ENCODE measurements at regions not wholly inside any gene's neighbourhood (a gene's known extent, or its start where the extent isn't known, plus 50 kb on each side); places are given as distances from the start of the nearest gene placed in this dataset.

GRCh38 chrX:15191830-15192229 lies 78.1 kb downstream of the ASB9 start:
- DNase-seq (ENCODE audit: low read depth in 4 of 4, low spot score in 3 of 4), result no peak

GRCh38 chrX:15188039-15188438 lies 81.8 kb downstream of the ASB9 start:
- DNase-seq (ENCODE audit: low read depth in 4 of 4, low spot score in 3 of 4), result no peak

GRCh38 chrX:15177316-15177715 lies 92.6 kb downstream of the ASB9 start:
- DNase-seq (ENCODE audit: low read depth in 4 of 4, low spot score in 3 of 4), result no peak

DNA sequence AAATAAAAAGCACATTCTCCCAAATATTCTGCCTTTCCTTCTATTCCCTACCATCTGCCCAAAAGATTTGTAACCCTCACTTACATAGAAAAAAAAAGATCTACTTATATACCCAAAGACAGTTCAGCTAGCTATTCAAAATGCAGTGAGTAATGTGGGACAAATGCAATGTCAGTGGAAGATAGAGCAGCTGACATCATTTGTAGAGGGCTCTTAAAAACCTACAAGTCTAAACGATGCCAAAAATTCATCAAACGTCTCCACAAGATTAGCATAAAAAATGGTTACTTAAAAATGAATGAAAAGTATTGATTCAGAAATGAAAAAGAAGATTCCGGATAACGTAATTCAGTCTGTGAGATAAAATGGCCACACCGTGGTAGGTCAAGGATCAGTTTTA lies 96.5 kb downstream of the ASB9 start:
- no peak for DNase-seq (ENCODE audit: low read depth in 4 of 4, low spot score in 3 of 4)

- no peak for DNase-seq (ENCODE audit: low read depth in 4 of 4, low spot score in 3 of 4)
Observed at GRCh38 chrX:15170927-15171326, 99.0 kb downstream of the ASB9 start.

DNA sequence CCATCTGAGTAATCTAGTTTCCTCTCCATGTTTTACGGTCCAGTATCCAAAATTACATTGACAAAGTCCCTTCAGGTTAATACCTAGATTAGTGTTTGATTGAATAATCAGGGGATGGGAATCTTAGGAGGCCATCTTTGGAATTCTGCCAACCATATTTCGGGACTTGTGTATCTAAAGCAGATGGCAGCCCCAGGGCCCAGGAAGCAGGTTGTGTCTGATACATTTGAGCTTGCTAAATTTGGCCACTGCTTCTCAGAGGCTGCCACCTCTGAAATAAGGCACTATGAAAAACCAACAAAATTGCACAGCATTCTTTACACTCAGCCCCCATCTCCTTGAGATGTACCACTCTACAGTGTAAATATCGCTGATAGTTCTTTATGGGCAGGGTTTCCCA lies 102.1 kb downstream of the ASB9 start:
- no peak for DNase-seq (ENCODE audit: low read depth in 4 of 4, low spot score in 3 of 4)

DNA sequence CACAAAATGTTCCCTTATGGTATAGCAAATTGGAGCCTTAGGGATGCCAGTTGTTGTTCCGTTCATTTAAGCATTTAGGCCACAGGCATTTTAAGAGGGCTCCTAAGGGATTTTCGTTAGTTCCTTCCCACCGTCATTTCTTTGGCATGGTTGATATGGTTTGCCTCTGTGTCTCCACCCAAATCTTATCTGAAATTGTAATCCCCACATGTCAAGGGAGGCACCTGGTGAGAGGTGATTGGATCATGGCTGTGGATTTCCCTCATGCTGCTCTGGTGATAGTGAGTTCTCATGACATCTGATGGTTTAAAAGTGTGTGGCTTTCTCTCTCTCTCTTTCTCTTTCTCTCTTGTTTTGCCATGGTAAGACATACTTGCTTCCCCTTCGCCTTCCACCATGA lies 104.1 kb downstream of the ASB9 start:
- DNase-seq (ENCODE audit: low read depth in 4 of 4, low spot score in 3 of 4), result no peak

GRCh38 chrX:15163131-15163530 lies 106.8 kb downstream of the ASB9 start:
- DNase-seq (ENCODE audit: low read depth in 4 of 4, low spot score in 3 of 4), result no peak

- DNase-seq (ENCODE audit: low read depth in 4 of 4, low spot score in 3 of 4), result no peak
Observed at GRCh38 chrX:15160558-15161095, 109.3 kb downstream of the ASB9 start.

GRCh38 chrX:15158736-15159406 lies 111.0 kb downstream of the ASB9 start:
- no peak for DNase-seq (ENCODE audit: low read depth in 4 of 4, low spot score in 3 of 4)

DNA sequence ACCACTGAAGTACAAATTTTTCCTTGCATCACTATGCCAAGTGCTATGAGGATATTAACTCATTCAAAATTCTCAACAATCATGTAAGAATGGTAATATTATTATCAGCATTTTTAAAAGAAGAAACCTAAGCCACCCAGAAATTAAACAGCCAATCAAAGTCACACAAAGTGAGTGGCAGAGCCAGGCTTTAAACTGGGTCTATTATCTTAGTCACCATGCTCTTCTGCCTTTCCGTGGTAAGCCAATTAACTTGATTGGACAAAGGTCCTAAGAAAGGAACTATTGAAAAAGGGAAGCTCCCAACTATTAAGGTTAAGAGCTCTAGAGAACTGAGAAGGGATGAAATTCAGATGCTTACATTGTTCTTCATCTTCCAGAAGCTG lies 111.5 kb downstream of the ASB9 start:
- DNase-seq (ENCODE audit: low read depth in 4 of 4, low spot score in 3 of 4), result no peak

GRCh38 chrX:15157624-15158023 lies 112.3 kb downstream of the ASB9 start:
- no peak for DNase-seq (ENCODE audit: low read depth in 4 of 4, low spot score in 3 of 4)

GRCh38 chrX:15151267-15152186 lies 118.4 kb downstream of the ASB9 start:
- no peak for DNase-seq (ENCODE audit: low read depth in 4 of 4, low spot score in 3 of 4)

DNA sequence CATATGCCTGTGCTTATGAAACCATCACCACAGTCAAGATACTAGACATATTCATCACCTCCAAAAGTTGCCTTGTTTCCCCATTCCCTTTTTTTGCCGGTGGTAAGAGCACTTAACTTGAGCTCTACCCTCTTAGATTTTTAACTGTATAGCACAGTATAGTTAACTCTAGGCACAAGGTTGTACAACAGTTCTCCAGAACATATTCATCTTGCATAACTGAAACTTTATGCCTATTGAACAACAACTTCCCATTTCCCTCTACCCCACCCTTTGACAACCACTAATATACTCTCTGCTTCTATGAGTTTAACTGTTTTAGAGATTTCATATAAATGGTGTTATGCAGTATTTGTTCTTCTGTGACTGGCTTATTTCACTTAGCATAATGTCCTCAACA lies 119.3 kb downstream of the ASB9 start:
- no peak for DNase-seq (ENCODE audit: low read depth in 4 of 4, low spot score in 3 of 4)

- DNase-seq (ENCODE audit: low read depth in 4 of 4, low spot score in 3 of 4), result no peak
Observed at GRCh38 chrX:15146515-15146914, 123.4 kb downstream of the ASB9 start.

GRCh38 chrX:15143825-15144121 lies 126.1 kb downstream of the ASB9 start:
- no peak for DNase-seq (ENCODE audit: low read depth in 4 of 4, low spot score in 3 of 4)

GRCh38 chrX:15143050-15143824 lies 126.6 kb downstream of the ASB9 start:
- peak; percentile 5 to 9 (median 6) for DNase-seq (ENCODE audit: low read depth in 4 of 4, low spot score in 3 of 4)

GRCh38 chrX:15142084-15142715 lies 127.7 kb downstream of the ASB9 start:
- DNase-seq (ENCODE audit: low read depth in 4 of 4, low spot score in 3 of 4), result no peak

GRCh38 chrX:15136795-15137194 lies 133.1 kb downstream of the ASB9 start:
- no peak for DNase-seq (ENCODE audit: low read depth in 4 of 4, low spot score in 3 of 4)

DNA sequence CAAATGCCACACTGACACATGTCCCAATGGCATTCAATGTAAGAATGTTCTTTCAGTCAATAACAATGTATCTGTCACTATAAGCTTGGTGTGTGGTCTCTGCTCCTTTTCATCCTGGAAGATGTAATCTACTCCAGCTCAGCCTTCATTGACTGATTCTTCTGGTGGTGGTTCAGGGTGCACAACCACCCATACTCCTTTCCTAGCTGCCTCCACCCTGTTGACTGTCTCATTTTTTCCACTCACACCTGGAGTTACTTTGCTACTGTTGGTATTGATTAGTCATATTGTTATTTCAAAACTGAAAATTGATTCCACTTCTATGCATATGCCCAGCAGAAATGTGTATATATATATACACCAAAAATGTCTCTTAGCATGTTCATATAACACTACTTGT lies 140.5 kb downstream of the ASB9 start:
- no peak for DNase-seq (ENCODE audit: low read depth in 4 of 4, low spot score in 3 of 4)

GRCh38 chrX:15128861-15129260 lies 141.0 kb downstream of the ASB9 start:
- DNase-seq (ENCODE audit: low read depth in 4 of 4, low spot score in 3 of 4), result no peak

All from right renal pelvis (tissue), 4 donors.